Heart right ventricle (tissue), 16 donors: ENCODE measurements at regions not wholly inside any gene's neighbourhood (a gene's known extent, or its start where the extent isn't known, plus 50 kb on each side); places are given as distances from the start of the nearest gene placed in this dataset.

Source experiments
- ATAC-seq, 8 donors: fragments of 200-7000 bp; cut with Tn5 transposase; one replicate each; pipeline ENCODE4 v1.9.1; 2020; ENCODE audit warnings: mild to moderate bottlenecking in 8 of 8, moderate library complexity in 8 of 8, moderate number of reproducible peaks in 1 of 8
- DNase-seq, 2 donors: peaks; one replicate each; pipeline ENCODE4 v3.0.0-alpha.2; 2020
- H3K27ac ChIP-seq, 10 donors: fragments of 200-600 bp; sonication (generic) in 2 of 10; one replicate each; pipeline versions ENCODE4 v1.5.0 to v1.8.0; 2020 to 2022; ENCODE audit warnings: mild to moderate bottlenecking in 3 of 10
- H3K27me3 ChIP-seq, 7 donors: fragments of 200-600 bp; one replicate each; pipeline ENCODE4 v1.8.0; 2021 to 2022; ENCODE audit warnings: mild to moderate bottlenecking in 2 of 7
- H3K36me3 ChIP-seq, 9 donors: fragments of 200-600 bp; sonication (generic) in 1 of 9; one replicate each; pipeline versions ENCODE4 v1.5.0 to v1.8.0; 2020 to 2022; ENCODE audit warnings: mild to moderate bottlenecking in 2 of 9
- H3K4me1 ChIP-seq, 9 donors: fragments of 200-600 bp; sonication (generic) in 1 of 9; one replicate each; pipeline versions ENCODE4 v1.5.0 to v1.8.0; 2020 to 2022; ENCODE audit warnings: mild to moderate bottlenecking in 4 of 9
- H3K4me3 ChIP-seq, 10 donors: fragments of 200-600 bp; sonication (generic) in 2 of 10; one replicate each; pipeline versions ENCODE4 v1.5.0 to v1.8.0; 2020 to 2022; ENCODE audit warnings: mild to moderate bottlenecking in 7 of 10, moderate library complexity in 2 of 10
- H3K9me3 ChIP-seq, 11 donors: fragments of 200-600 bp in 10 of 11; sonication (generic) in 2 of 11; one replicate each; pipeline versions ENCODE4 v1.5.0 to v1.8.0; 2013 to 2022; ENCODE audit warnings: mild to moderate bottlenecking in 2 of 11, control low read depth in 1 of 11, moderate library complexity in 1 of 11
- CTCF ChIP-seq, 9 donors: fragments of 200-600 bp; sonication (generic) in 2 of 9; IDR thresholded peaks; one replicate each; pipeline versions ENCODE4 v1.5.0 to v1.8.0; 2021 to 2022; ENCODE audit warnings: antibody characterized with exemption in 9 of 9, mild to moderate bottlenecking in 5 of 9, moderate library complexity in 1 of 9
- WGBS, 2 donors: extraction: QIAGEN DNeasy Blood & Tissue Kit; methylation state at CpG; one replicate each; pipeline ENCODE4 v1.1.7; 2013; ENCODE audit warnings: inconsistent platforms in 1 of 2; 5-methylcytosine and 5-hydroxymethylcytosine counted together
- intact Hi-C, 10 donors: fragments of 100-400 bp; cut with DNase I; formaldehyde crosslinking; loops; one replicate each; pipeline versions ENCODE4 v1.11.1 to v1.14.2; 2022
- donor health status: Arrhythmogenic right ventricular cardiomyopathy.
- donor health status: ischemic (EF 13 %, LVEDD 7.1; RV severe dilation, severe dysfunction).
- donor health status: healthy with polysubstance abuse.
- donor health status: DM: no; HTN: yes; CAD: no.
- donor health status: DM: no; HTN: no; CAD: no.
- donor health status: ischemic (EF 25% LVEDD 6.9; RV normal size, moderate dysfunction).
- donor health status: ischemic (EF 25% LVEDD 5.7; RV mildly dilated, moderate dysfunction).
- donor health status: healthy.
- donor health status: DM: yes; HTN: yes; CAD: no.
- donor health status: Ischemic cardiomyopathy.
- donor health status: ischemic (EF 35%, LVEDD 5.7; RV mildly dilated, moderate dysfunction).
- donor health status: nonischemic (EF 11% LVEDD 7.7; RV severe dilation, severe dysfunction).
- donor health status: DM: yes; HTN: yes; CAD: no.
- donor health status: PGD.
- donor health status: ischemic (EF 29% LVEDD 5.4; RV normal size, mild dysfunction).
- donor health status: nonischemic (EF 23%, LVEDD 6.1; RV moderate dilation, normal function).

DNA sequence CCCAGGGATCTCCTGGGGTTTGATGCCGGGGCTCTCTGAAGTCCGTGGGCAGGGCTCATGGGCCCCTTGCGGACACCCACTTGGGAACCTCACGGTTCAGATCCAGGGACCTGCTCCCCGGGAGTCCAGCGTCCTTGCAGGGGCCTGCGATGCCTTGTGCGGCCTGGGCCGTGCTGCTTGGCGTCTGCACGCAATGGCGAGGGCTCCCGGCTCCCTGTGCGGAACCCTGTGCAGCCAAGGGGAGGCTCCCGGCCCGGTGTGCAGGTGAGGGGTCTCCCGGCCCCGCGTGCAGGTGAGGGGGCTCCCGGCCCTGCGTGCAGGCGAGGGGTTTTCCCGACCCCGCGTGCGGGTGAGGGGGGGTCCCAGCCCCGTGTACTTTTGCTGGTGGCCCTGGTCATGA is 146.7 kb downstream of the DNAJB6 start:
- Histone ChIP-seq H3K9me3 (no peaks in the 10 kb centered on the region), H3K36me3 (no peaks in the 10 kb centered on the region), H3K4me1 (no peaks in the 10 kb centered on the region), H3K27ac (no peak overlapping the region), H3K4me3 (no peak overlapping the region), H3K27me3 (peaks cover 0 to 33% (median 13%) of the 10 kb centered on the region in 7 donors)
- TF ChIP-seq CTCF (IDR thresholded peaks at IDR 0.05), result no peak
- intact Hi-C loops, result no loop called here
- DNase-seq, result no peak
- ATAC-seq, result no peak
- 78 to 81% methylated on average over 23 to 27 of the region's 27 CpGs for WGBS, 2 donors

DNA sequence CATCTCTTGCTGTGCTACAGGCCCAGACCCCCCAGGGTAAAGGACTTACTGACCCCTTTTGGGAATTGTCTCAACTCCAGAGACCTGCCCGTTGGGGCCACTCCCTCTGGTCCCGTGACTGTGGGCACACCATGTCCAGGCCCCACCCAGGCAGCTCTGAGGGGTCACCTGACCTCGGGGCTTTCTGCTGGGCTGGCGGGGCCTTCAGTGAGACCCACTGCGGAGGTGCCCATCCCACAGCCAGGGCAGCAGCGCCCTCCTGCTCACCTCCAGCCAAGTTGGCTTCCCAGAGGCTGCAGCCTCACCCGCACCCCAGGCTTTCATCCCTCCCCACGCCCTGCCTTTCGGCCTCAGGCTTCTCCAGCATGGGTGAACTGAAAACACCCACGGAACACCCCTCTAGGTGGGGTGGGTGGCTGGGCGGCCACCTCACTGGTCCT is 147.2 kb downstream of the DNAJB6 start:
- Histone ChIP-seq H3K4me3 (no peak overlapping the region), H3K4me1 (no peaks in the 10 kb centered on the region), H3K27ac (no peak overlapping the region), H3K27me3 (peaks cover 0 to 33% (median 13%) of the 10 kb centered on the region in 7 donors), H3K9me3 (no peaks in the 10 kb centered on the region), H3K36me3 (no peaks in the 10 kb centered on the region)
- WGBS, 2 donors, result 82 to 83% methylated on average over 11 of the region's 11 CpGs
- no peak for DNase-seq
- no peak for ATAC-seq
- intact Hi-C loops, result no loop called here
- TF ChIP-seq CTCF (IDR thresholded peaks at IDR 0.05), result no peak

DNA sequence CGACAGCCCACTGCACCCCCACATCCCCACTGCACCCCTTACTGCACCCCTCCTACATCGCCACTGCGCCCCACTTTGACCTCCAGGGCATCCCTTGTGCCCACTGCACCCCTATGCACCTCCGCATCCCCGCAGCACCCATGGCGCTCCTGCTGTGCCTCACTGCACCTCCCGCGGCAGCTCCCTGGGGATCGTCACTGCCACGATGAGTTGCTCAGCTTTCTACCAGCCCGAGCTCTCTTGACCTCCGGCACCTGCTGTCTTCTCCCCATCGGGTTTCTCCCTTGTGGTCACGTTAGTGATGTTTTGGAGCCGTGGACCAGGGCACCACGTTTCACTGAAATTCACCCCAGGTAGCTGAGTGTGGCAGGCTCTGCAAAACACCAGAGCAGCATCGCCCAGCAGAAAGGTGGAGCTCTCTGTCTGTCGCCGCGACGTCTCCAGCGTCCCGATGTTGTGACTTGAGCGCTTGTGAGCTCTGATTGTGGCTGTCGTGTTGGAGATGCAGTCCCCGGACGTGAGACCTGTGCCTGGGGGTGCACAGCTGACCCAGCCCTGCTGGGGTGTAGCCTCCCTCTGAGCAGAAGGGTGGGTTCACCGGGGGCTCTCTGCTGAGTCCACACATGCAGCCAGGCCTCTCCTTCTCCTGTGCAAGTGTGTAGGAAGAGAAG is 147.7 kb downstream of the DNAJB6 start:
- no peak for DNase-seq
- Histone ChIP-seq H3K27me3 (peaks cover 0 to 33% (median 13%) of the 10 kb centered on the region in 7 donors), H3K4me3 (no peak overlapping the region), H3K4me1 (no peaks in the 10 kb centered on the region), H3K36me3 (no peaks in the 10 kb centered on the region), H3K9me3 (no peaks in the 10 kb centered on the region), H3K27ac (no peak overlapping the region)
- ATAC-seq, result no peak
- intact Hi-C loops, result no loop called here
- TF ChIP-seq CTCF (IDR thresholded peaks at IDR 0.05), result no peak
- 79 to 81% methylated on average over 28 of the region's 28 CpGs for WGBS, 2 donors

- Histone ChIP-seq H3K27me3 (peaks cover 0 to 32% (median 13%) of the 10 kb centered on the region in 7 donors), H3K9me3 (peaks cover 0 to 7% (median 0%) of the 10 kb centered on the region in 11 donors), H3K4me1 (peaks cover 0 to 7% (median 0%) of the 10 kb centered on the region in 9 donors), H3K36me3 (no peaks in the 10 kb centered on the region), H3K27ac (no peak overlapping the region), H3K4me3 (no peak overlapping the region)
- DNase-seq, result no peak
- 73 to 80% methylated on average over 12 of the region's 12 CpGs for WGBS, 2 donors
- intact Hi-C loops, result no loop called here
- ATAC-seq, result no peak
- no peak for TF ChIP-seq CTCF (IDR thresholded peaks at IDR 0.05)
These were observed 148.6 kb downstream of the DNAJB6 start for GRCh38 chr7:157485361-157485831.
